ENCODE measurements at regions not wholly inside any gene's neighbourhood (a gene's known extent, or its start where the extent isn't known, plus 50 kb on each side); places are given as distances from the start of the nearest gene placed in this dataset.

DNA sequence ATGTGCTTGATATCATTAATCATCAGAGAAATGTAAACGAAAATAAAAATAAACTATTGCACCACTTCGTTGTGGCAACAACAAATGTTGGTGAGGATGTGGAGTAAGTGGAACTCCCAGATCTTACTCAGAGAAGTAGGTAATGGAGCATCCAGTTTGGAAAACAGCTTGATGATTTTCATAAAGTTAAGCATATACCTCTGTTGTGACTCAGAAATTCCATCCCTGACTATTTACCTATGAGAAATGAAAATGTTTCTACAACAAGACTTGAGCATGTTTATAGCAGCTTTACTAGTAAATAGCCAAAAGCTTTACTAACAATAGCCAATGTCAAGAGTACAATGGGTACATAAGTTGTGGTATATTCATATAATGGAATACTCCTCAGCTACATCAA, 214.7 kb upstream of the NMUR2 start:
- TF ChIP-seq CTCF (conservative IDR thresholded peaks at IDR 0.05; ENCODE audit: low read depth, low read length) (no peak), EZH2 (IDR thresholded peaks at IDR 0.05; ENCODE audit: low read length, unreplicated experiment) (no peak), EZH2phosphoT487 (IDR thresholded peaks at IDR 0.05; ENCODE audit: borderline replicate concordance, low read length) (no peak)
